HEK293 (cell line): ENCODE measurements at regions not wholly inside any gene's neighbourhood (a gene's known extent, or its start where the extent isn't known, plus 50 kb on each side); places are given as distances from the start of the nearest gene placed in this dataset.

Experiments used
- CTCF ChIA-PET: fragments of 350-600 bp; formaldehyde crosslinking; extraction: SDS; loops from one replicate; lab custom pipeline; 2021; ENCODE audit warnings: antibody characterized with exemption; lab: Yijun Ruan, JAX
- POLR2A ChIA-PET: fragments of 300-600 bp; formaldehyde crosslinking; extraction: SDS; loops from one replicate; lab custom pipeline; 2020; ENCODE audit warnings: antibody characterized with exemption, inconsistent platforms; lab: Yijun Ruan, JAX
- H3K27ac ChIP-seq: fragments of 200-500 bp; sonication (Bioruptor generic); 2 replicates; pipeline ENCODE4 v1.5.1; 2014; ENCODE audit warnings: low read depth, low read length, control low read depth, inconsistent platforms; ENCODE audit errors: extremely low read depth
- H3K36me3 ChIP-seq, 2 experiments: fragments of 200-500 bp in 1 of 2; sonication (Bioruptor generic) in 1 of 2; 1 replicate in 1 of 2; 2 replicates in 1 of 2; pipeline ENCODE4 v1.5.1; 2014 to 2017; ENCODE audit warnings: inconsistent platforms in 2 of 2, low read length in 2 of 2; ENCODE audit not compliant: control insufficient read depth in 2 of 2, insufficient read depth in 1 of 2
- H3K4me1 ChIP-seq: fragments of 200-500 bp; sonication (Bioruptor generic); 2 replicates; pipeline ENCODE4 v1.5.1; 2014; ENCODE audit warnings: mild to moderate bottlenecking, low read length, inconsistent platforms; ENCODE audit not compliant: control insufficient read depth, insufficient read depth
- H3K4me3 ChIP-seq: 2 replicates; pipeline ENCODE4 v1.5.1; 2011; ENCODE audit warnings: low read depth, mild to moderate bottlenecking, control low read depth, low read length, moderate library complexity
- H3K9me3 ChIP-seq: fragments of 200-500 bp; sonication (Bioruptor generic); 2 replicates; pipeline ENCODE4 v1.5.1; 2014; ENCODE audit warnings: low read depth, low read length, inconsistent platforms; ENCODE audit not compliant: control insufficient read depth, insufficient read depth
- BCL11B ChIP-seq: fragments of 450-650 bp; formaldehyde crosslinking; IDR thresholded peaks from 2 replicates; pipeline ENCODE4 v1.5.1; 2016; ENCODE audit warnings: low read depth, missing biosample characterization, missing genetic modification characterization
- EGR2 ChIP-seq: fragments of 450-650 bp; formaldehyde crosslinking; IDR thresholded peaks from 2 replicates; pipeline ENCODE4 v1.5.1; 2016; ENCODE audit warnings: low read depth, missing biosample characterization, missing genetic modification characterization
- GLI2 ChIP-seq: fragments of 450-650 bp; formaldehyde crosslinking; IDR thresholded peaks from 2 replicates; pipeline ENCODE4; 2017; ENCODE audit warnings: missing biosample characterization, missing genetic modification characterization, low read depth, borderline replicate concordance
- KLF10 ChIP-seq: fragments of 450-650 bp; IDR thresholded peaks from 2 replicates; pipeline ENCODE4 v1.5.1; 2018; ENCODE audit warnings: missing biosample characterization, mild to moderate bottlenecking, missing genetic modification characterization
- KLF17 ChIP-seq: fragments of 450-650 bp; formaldehyde crosslinking; IDR thresholded peaks from 2 replicates; pipeline ENCODE4 v1.5.1; 2016; ENCODE audit warnings: missing biosample characterization, missing genetic modification characterization
- PATZ1 ChIP-seq: fragments of 450-650 bp; formaldehyde crosslinking; IDR thresholded peaks from 2 replicates; pipeline ENCODE4 v1.5.1; 2016; ENCODE audit warnings: missing biosample characterization, missing genetic modification characterization
- PBX3 ChIP-seq: sonication (generic); formaldehyde crosslinking; IDR thresholded peaks from 2 replicates; pipeline ENCODE4 v1.8.1; 2022; ENCODE audit warnings: mild to moderate bottlenecking, moderate library complexity, missing genetic modification reagents
- PRDM6 ChIP-seq: fragments of 450-650 bp; formaldehyde crosslinking; IDR thresholded peaks from 2 replicates; pipeline ENCODE4 v1.5.1; 2017; ENCODE audit warnings: missing biosample characterization, missing genetic modification characterization
- SP3 ChIP-seq: fragments of 450-650 bp; formaldehyde crosslinking; IDR thresholded peaks from 2 replicates; pipeline ENCODE4 v1.5.1; 2016; ENCODE audit warnings: missing biosample characterization, missing genetic modification characterization
- SP7 ChIP-seq: fragments of 450-650 bp; formaldehyde crosslinking; IDR thresholded peaks from 2 replicates; pipeline ENCODE4 v1.5.1; 2016; ENCODE audit warnings: missing biosample characterization, missing genetic modification characterization
- TRIM28 ChIP-seq: IDR thresholded peaks from 2 replicates; pipeline ENCODE4 v1.6.1; 2011; ENCODE audit warnings: low read length, control low read depth, borderline replicate concordance
- ZBTB6 ChIP-seq: fragments of 450-650 bp; formaldehyde crosslinking; IDR thresholded peaks from 2 replicates; pipeline ENCODE4 v1.5.1; 2017; ENCODE audit warnings: missing biosample characterization, missing genetic modification characterization
- ZFHX2 ChIP-seq: fragments of 450-650 bp; formaldehyde crosslinking; conservative IDR thresholded peaks from 2 replicates; pipeline ENCODE4 v1.5.1; 2016; ENCODE audit warnings: missing biosample characterization, missing genetic modification characterization
- ZNF157 ChIP-seq: fragments of 450-650 bp; formaldehyde crosslinking; IDR thresholded peaks from 2 replicates; pipeline ENCODE4 v1.5.1; 2016; ENCODE audit warnings: missing biosample characterization, missing genetic modification characterization
- ZNF16 ChIP-seq: fragments of 450-650 bp; formaldehyde crosslinking; IDR thresholded peaks from 2 replicates; pipeline ENCODE4 v1.5.1; 2016; ENCODE audit warnings: low read depth, missing biosample characterization, missing genetic modification characterization
- ZNF202 ChIP-seq: fragments of 450-650 bp; formaldehyde crosslinking; IDR thresholded peaks from 2 replicates; pipeline ENCODE4 v1.5.1; 2016; ENCODE audit warnings: missing biosample characterization, missing genetic modification characterization, borderline replicate concordance
- ZNF366 ChIP-seq: fragments of 450-650 bp; formaldehyde crosslinking; conservative IDR thresholded peaks from 2 replicates; pipeline ENCODE4 v1.5.1; 2016; ENCODE audit warnings: missing biosample characterization, missing genetic modification characterization
- ZNF621 ChIP-seq: fragments of 450-650 bp; formaldehyde crosslinking; IDR thresholded peaks from 2 replicates; pipeline ENCODE4 v1.5.1; 2017; ENCODE audit warnings: missing biosample characterization, missing genetic modification characterization
- ZNF626 ChIP-seq: fragments of 450-650 bp; sonication (Bioruptor Pico); formaldehyde crosslinking; IDR thresholded peaks from 2 replicates; pipeline ENCODE4 v1.5.1; 2018; ENCODE audit warnings: missing biosample characterization, missing genetic modification characterization, inconsistent platforms
- ZNF629 ChIP-seq: fragments of 450-650 bp; formaldehyde crosslinking; IDR thresholded peaks from 2 replicates; pipeline ENCODE4 v1.5.1; 2017; ENCODE audit warnings: missing biosample characterization, missing genetic modification characterization
- ZNF639 ChIP-seq: fragments of 450-650 bp; formaldehyde crosslinking; IDR thresholded peaks from 2 replicates; pipeline ENCODE4 v1.5.1; 2016; ENCODE audit warnings: missing biosample characterization, missing genetic modification characterization
- ZNF670 ChIP-seq: fragments of 450-650 bp; formaldehyde crosslinking; IDR thresholded peaks from 2 replicates; pipeline ENCODE4 v1.5.1; 2016; ENCODE audit warnings: missing biosample characterization, missing genetic modification characterization, low read depth
- ZNF707 ChIP-seq: fragments of 450-650 bp; formaldehyde crosslinking; IDR thresholded peaks from 2 replicates; pipeline ENCODE4 v1.5.1; 2016; ENCODE audit warnings: missing biosample characterization, missing genetic modification characterization
- ZNF777 ChIP-seq: fragments of 450-650 bp; formaldehyde crosslinking; IDR thresholded peaks from 2 replicates; pipeline ENCODE4 v1.5.1; 2017; ENCODE audit warnings: missing biosample characterization, missing genetic modification characterization, borderline replicate concordance

- no peak overlapping the region for H3K27ac ChIP-seq
- POLR2A ChIA-PET: no interaction called here
- no peak overlapping the region for H3K4me3 ChIP-seq
- H3K4me1 ChIP-seq: no peaks in the 10 kb centered on the region
- CTCF ChIA-PET: no interaction called here
- H3K36me3 ChIP-seq: no peaks in the 10 kb centered on the region
- TF ChIP-seq KLF10 (tag by site-specific recombination): no peak
- TF ChIP-seq ZNF157: no peak
- no peak for TF ChIP-seq ZNF707 (tag by site-specific recombination)
- TF ChIP-seq ZNF629 (tag by site-specific recombination): no peak
- no peak for TF ChIP-seq ZNF621
- no peak for TF ChIP-seq GLI2 (tag by site-specific recombination)
- TF ChIP-seq PBX3 (CRISPR knock-in tag): no peak
- no peak for TF ChIP-seq ZNF670 (tag by site-specific recombination)
- H3K9me3 ChIP-seq: no peaks in the 10 kb centered on the region
These were observed 889.3 kb downstream of the MAT2B start for GRCh38 chr5:164394686-164395194.

- Histone ChIP-seq H3K9me3 (no peaks in the 10 kb centered on the region), H3K4me1 (no peaks in the 10 kb centered on the region), H3K4me3 (no peak overlapping the region), H3K36me3 (no peaks in the 10 kb centered on the region), H3K27ac (no peak overlapping the region)
- POLR2A ChIA-PET: no interaction called here
- TF ChIP-seq SP3 (tag by site-specific recombination) (no peak), EGR2 (no peak), ZNF639 (tag by site-specific recombination) (no peak), PATZ1 (tag by site-specific recombination) (no peak), ZNF707 (tag by site-specific recombination) (no peak), SP7 (tag by site-specific recombination) (no peak), ZFHX2 (no peak), ZBTB6 (tag by site-specific recombination) (no peak), ZNF16 (tag by site-specific recombination) (no peak), ZNF777 (tag by site-specific recombination) (no peak), ZNF366 (tag by site-specific recombination) (no peak), KLF10 (tag by site-specific recombination) (no peak), KLF17 (no peak), TRIM28 (no peak), ZNF202 (tag by site-specific recombination) (no peak), PRDM6 (tag by site-specific recombination) (no peak), ZNF626 (tag by site-specific recombination) (no peak), BCL11B (tag by site-specific recombination) (no peak)
- CTCF ChIA-PET: no interaction called here
These were observed 907.1 kb downstream of the MAT2B start for GRCh38 chr5:164412531-164412930.
